ENCODE measurements at regions not wholly inside any gene's neighbourhood (a gene's known extent, or its start where the extent isn't known, plus 50 kb on each side); places are given as distances from the start of the nearest gene placed in this dataset.
"Not testable (repeated sequence)": the region's sequence is repeated elsewhere in the genome, so short reads cannot be mapped to it uniquely, and the experiment has no call there.

GRCh38 chr18:66894851-66895250, 291.0 kb upstream of the CDH19 start (continued):
- no peak for TF ChIP-seq CEBPB (IDR thresholded peaks at IDR 0.05; ENCODE audit: low read depth, low read length)
- TF ChIP-seq CREB1 (IDR thresholded peaks at IDR 0.05) = no peak

GRCh38 chr18:66892388-66892787, 288.5 kb upstream of the CDH19 start:
- H4K8ac ChIP-seq (ENCODE audit: extremely low read depth, insufficient read depth, low read length); H2AK5ac ChIP-seq (ENCODE audit: low read depth, low read length); H3K18ac ChIP-seq (ENCODE audit: extremely low read depth, low read length); H3K14ac ChIP-seq (ENCODE audit: insufficient read length); H3K36me3 ChIP-seq (ENCODE audit: control insufficient read depth in 2 of 4, insufficient read depth in 4 of 4, low read length in 3 of 4); H3K56ac ChIP-seq (replicated peaks; ENCODE audit: insufficient read length, low read depth, low read length); FAIRE-seq; H3K79me2 ChIP-seq (ENCODE audit: control insufficient read depth in 1 of 2, insufficient read depth in 2 of 2, low read length in 2 of 2); H4K5ac ChIP-seq (ENCODE audit: insufficient read length, low read depth, low read length); H2BK15ac ChIP-seq (ENCODE audit: low read length); H3K27ac ChIP-seq (ENCODE audit: low read depth, low read length); H3K79me1 ChIP-seq (ENCODE audit: low read depth, low read length); H2BK5ac ChIP-seq (ENCODE audit: low read depth, low read length); H2BK120ac ChIP-seq (replicated peaks; ENCODE audit: low read depth, low read length); POLR2A ChIA-PET (ENCODE audit: partially characterized antibody); H2BK20ac ChIP-seq (ENCODE audit: low read length); H3K4me2 ChIP-seq (ENCODE audit: insufficient read depth in 1 of 2, low read depth in 2 of 2, low read length in 2 of 2); H4K91ac ChIP-seq (replicated peaks; ENCODE audit: insufficient read length, low read length); H3K9me3 ChIP-seq (ENCODE audit: insufficient read depth in 2 of 2, low read depth in 1 of 2, low read length in 1 of 2); H3K23me2 ChIP-seq (ENCODE audit: low read depth, low read length); H2AFZ ChIP-seq (ENCODE audit: low read length); H3K4me1 ChIP-seq (replicated peaks in 1 of 4; ENCODE audit: control insufficient read depth in 3 of 4, insufficient read depth in 4 of 4, low read length in 3 of 4); DNase-seq (ENCODE audit: low read depth in 1 of 2, low spot score in 2 of 2); H3K4ac ChIP-seq (replicated peaks; ENCODE audit: insufficient read length, low read depth, low read length); H4K20me1 ChIP-seq (replicated peaks in 1 of 2; ENCODE audit: control insufficient read depth in 1 of 2, insufficient read depth in 2 of 2, low read length in 2 of 2); H2BK12ac ChIP-seq (ENCODE audit: low read depth, low read length); H3K23ac ChIP-seq (ENCODE audit: insufficient read length); H3K4me3 ChIP-seq (ENCODE audit: extremely low read depth in 1 of 4, insufficient read depth in 2 of 4, low read depth in 3 of 4, low read length in 4 of 4); CTCF ChIA-PET (ENCODE audit: partially characterized antibody); H3K9ac ChIP-seq (replicated peaks in 1 of 4; ENCODE audit: extremely low read depth in 1 of 4, low read depth in 3 of 4, low read length in 3 of 4); H3K27me3 ChIP-seq (replicated peaks in 1 of 4; ENCODE audit: control insufficient read depth in 3 of 4, extremely low read depth in 1 of 4, insufficient read depth in 3 of 4, low read length in 3 of 4): not testable (repeated sequence)
- 77% methylated on average over 9 of the region's 13 CpGs; no CpG with 5 or more reads in 1 of the 2 experiments for WGBS, 2 experiments (ENCODE audit: extremely low coverage in 1 of 2, insufficient coverage in 1 of 2, insufficient read length in 1 of 2, insufficient replicate concordance in 2 of 2, low coverage in 1 of 2, low lambda C conversion rate in 2 of 2, missing lambda C conversion rate in 1 of 2)

Measured in H1 (cell line).